Mucosa of descending colon (tissue), 3 donors: ENCODE measurements at regions not wholly inside any gene's neighbourhood (a gene's known extent, or its start where the extent isn't known, plus 50 kb on each side); places are given as distances from the start of the nearest gene placed in this dataset.
"Not testable (repeated sequence)": the region's sequence is repeated elsewhere in the genome, so short reads cannot be mapped to it uniquely, and the experiment has no call there.

ENCODE experiments used
- ATAC-seq: fragments of 200-7000 bp; cut with Tn5 transposase; one replicate; pipeline ENCODE4 v1.9.1; 2020; ENCODE audit warnings: mild to moderate bottlenecking, moderate library complexity
- DNase-seq, 3 donors: peaks; one replicate each; pipeline ENCODE4 v3.0.0-alpha.2; 2020
- H3K36me3 ChIP-seq: fragments of 200-600 bp; one replicate; pipeline ENCODE4 v1.8.0; 2021; ENCODE audit warnings: low read depth, mild to moderate bottlenecking
- H3K4me1 ChIP-seq: fragments of 200-600 bp; one replicate; pipeline ENCODE4 v1.8.0; 2021; ENCODE audit warnings: low read depth, mild to moderate bottlenecking
- H3K4me3 ChIP-seq: fragments of 200-600 bp; one replicate; pipeline ENCODE4 v1.8.0; 2021; ENCODE audit warnings: mild to moderate bottlenecking
- H3K9me3 ChIP-seq: fragments of 200-600 bp; one replicate; pipeline ENCODE4 v1.8.0; 2021; ENCODE audit warnings: mild to moderate bottlenecking
- CTCF ChIP-seq: fragments of 200-600 bp; IDR thresholded peaks from one replicate; pipeline ENCODE4 v1.8.0; 2022; ENCODE audit warnings: antibody characterized with exemption, mild to moderate bottlenecking
- intact Hi-C, 2 donors: fragments of 100-400 bp; cut with DNase I in 1 of 2; cut with micrococcal nuclease in 1 of 2; formaldehyde crosslinking; loops; one replicate each; pipeline versions ENCODE4 v1.11.0 to v1.11.1; 2022; cut with DNase I, micrococcal nuclease
- donor health status: DM: no; HTN: no; CAD: no; lungs with moderate emphysema.
- donor health status: DM: no; HTN: no; CAD: no.
- donor health status: DM: no; HTN: yes; CAD: no.

- intact Hi-C loops: no loop called here
- no peak for TF ChIP-seq CTCF
- Histone ChIP-seq H3K9me3 (peaks cover 28% of the 10 kb centered on the region), H3K36me3 (no peaks in the 10 kb centered on the region), H3K4me1 (no peaks in the 10 kb centered on the region), H3K4me3 (no peak overlapping the region)
- no peak for DNase-seq
- ATAC-seq: no peak
Measured at GRCh38 chr5:3484836-3485235, 110.8 kb upstream of the IRX1 start.

DNA sequence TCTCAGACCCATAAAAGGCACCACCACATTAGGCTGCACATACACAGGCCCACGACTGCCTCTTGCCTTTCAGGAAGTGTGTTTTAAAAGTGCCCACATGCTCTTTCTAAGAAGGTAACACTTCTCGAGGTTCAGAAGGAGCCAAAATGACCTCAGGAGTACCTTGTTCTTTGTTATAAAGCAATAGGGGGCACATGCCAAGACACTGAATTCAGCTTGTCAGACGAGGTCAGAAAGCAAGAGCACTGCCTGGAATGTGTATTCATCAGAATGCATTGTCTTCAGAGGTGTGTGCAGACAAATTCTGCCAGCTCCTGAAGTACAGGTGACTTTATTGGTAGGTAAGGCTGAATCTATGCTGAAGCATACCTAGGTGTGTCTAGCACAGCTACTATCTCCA lies 114.5 kb upstream of the IRX1 start:
- intact Hi-C loops: no loop called here
- TF ChIP-seq CTCF: no peak
- Histone ChIP-seq H3K4me1 (no peaks in the 10 kb centered on the region), H3K9me3 (peaks cover 19% of the 10 kb centered on the region), H3K36me3 (no peaks in the 10 kb centered on the region), H3K4me3 (no peak overlapping the region)
- ATAC-seq (no peak), DNase-seq (no peak)

- ATAC-seq (no peak), DNase-seq (no peak)
- H3K9me3 ChIP-seq: peaks cover 15% of the 10 kb centered on the region
- no peaks in the 10 kb centered on the region for H3K36me3 ChIP-seq
- no peak for TF ChIP-seq CTCF
- H3K4me3 ChIP-seq: no peak overlapping the region
- intact Hi-C loops: no loop called here
- H3K4me1 ChIP-seq: no peaks in the 10 kb centered on the region
Measured at GRCh38 chr5:3475674-3476073, 120.0 kb upstream of the IRX1 start.

DNA sequence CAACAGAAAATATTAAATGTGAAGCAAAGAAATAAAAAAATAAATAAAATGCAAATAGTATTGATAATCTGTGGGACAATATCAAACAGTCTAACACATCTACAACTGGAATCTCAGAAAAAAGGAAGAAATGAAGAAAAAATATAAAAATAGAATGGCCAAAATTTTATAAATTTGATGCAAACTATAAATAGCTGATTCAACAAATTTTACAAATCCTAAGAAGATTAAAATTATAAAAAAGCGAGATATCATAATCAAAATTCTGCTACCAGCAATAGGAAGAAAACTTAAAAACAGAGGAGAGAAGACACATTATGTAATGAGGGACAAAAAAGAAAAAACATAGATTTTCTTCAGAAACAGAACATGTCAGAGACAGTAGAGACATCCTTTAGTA lies 129.2 kb upstream of the IRX1 start:
- intact Hi-C loops: no loop called here
- H3K4me3 ChIP-seq: no peak overlapping the region
- H3K4me1 ChIP-seq: no peaks in the 10 kb centered on the region
- DNase-seq (no peak), ATAC-seq (no peak)
- no peak for TF ChIP-seq CTCF
- H3K36me3 ChIP-seq: no peaks in the 10 kb centered on the region
- H3K9me3 ChIP-seq: peaks cover 18% of the 10 kb centered on the region

DNA sequence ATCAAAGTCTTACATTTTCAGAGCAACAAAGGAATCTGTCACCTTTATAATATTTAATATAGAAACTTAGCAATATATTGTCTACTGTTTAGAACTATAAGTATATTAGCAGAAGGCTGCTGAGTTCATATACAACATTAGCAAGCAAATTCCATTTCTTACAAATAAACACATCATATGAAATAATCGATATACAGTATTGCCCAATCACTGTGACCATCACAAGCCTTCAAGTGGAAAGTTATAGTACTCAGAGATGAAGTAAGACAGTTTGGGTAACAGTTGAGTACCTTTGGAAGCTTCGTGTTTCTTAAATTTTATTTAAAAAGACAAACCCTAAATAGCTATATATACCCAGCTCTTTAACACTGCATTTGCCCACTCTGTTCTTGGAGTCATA lies 135.2 kb upstream of the IRX1 start:
- Histone ChIP-seq H3K9me3 (peaks cover 12% of the 10 kb centered on the region), H3K36me3 (no peaks in the 10 kb centered on the region), H3K4me1 (no peaks in the 10 kb centered on the region), H3K4me3 (no peak overlapping the region)
- ATAC-seq (no peak), DNase-seq (no peak)
- intact Hi-C loops: no loop called here
- no peak for TF ChIP-seq CTCF

GRCh38 chr5:3456121-3456681 lies 139.4 kb upstream of the IRX1 start:
- intact Hi-C loops: no loop called here
- ATAC-seq (no peak), DNase-seq (no peak)
- H3K36me3 ChIP-seq: no peaks in the 10 kb centered on the region
- H3K9me3 ChIP-seq: peaks cover 6% of the 10 kb centered on the region
- H3K4me1 ChIP-seq: no peaks in the 10 kb centered on the region
- H3K4me3 ChIP-seq: no peak overlapping the region
- no peak for TF ChIP-seq CTCF

- not testable (repeated sequence) for H3K4me1 ChIP-seq, ATAC-seq
Measured at GRCh38 chr5:3454028-3454427, 141.6 kb upstream of the IRX1 start.

More at GRCh38 chr5:3454028-3454427, 141.6 kb upstream of the IRX1 start:
- H3K9me3 ChIP-seq: peaks cover 17% of the 10 kb centered on the region
- intact Hi-C loops, H3K4me3 ChIP-seq, DNase-seq, H3K36me3 ChIP-seq: not testable (repeated sequence)
